ENCODE measurements at regions not wholly inside any gene's neighbourhood (a gene's known extent, or its start where the extent isn't known, plus 50 kb on each side); places are given as distances from the start of the nearest gene placed in this dataset.
A peak's percentile ranks its signal among the peaks of the same experiment; 100 is the strongest.

- TF ChIP-seq POLR2A (IDR thresholded peaks at IDR 0.05) (no peak), POLR2AphosphoS5 (IDR thresholded peaks at IDR 0.05) (peak in 1 of 3 donors; percentile 10)
- TF ChIP-seq, protein P1, sequence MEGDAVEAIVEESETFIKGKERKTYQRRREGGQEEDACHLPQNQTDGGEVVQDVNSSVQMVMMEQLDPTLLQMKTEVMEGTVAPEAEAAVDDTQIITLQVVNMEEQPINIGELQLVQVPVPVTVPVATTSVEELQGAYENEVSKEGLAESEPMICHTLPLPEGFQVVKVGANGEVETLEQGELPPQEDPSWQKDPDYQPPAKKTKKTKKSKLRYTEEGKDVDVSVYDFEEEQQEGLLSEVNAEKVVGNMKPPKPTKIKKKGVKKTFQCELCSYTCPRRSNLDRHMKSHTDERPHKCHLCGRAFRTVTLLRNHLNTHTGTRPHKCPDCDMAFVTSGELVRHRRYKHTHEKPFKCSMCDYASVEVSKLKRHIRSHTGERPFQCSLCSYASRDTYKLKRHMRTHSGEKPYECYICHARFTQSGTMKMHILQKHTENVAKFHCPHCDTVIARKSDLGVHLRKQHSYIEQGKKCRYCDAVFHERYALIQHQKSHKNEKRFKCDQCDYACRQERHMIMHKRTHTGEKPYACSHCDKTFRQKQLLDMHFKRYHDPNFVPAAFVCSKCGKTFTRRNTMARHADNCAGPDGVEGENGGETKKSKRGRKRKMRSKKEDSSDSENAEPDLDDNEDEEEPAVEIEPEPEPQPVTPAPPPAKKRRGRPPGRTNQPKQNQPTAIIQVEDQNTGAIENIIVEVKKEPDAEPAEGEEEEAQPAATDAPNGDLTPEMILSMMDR (IDR thresholded peaks at IDR 0.05), result no peak
Measured at GRCh38 chr17:77778636-77779489, 179.6 kb upstream of the TNRC6C start.

All from breast epithelium (tissue), 3 donors.